NCI-H2081 treated with DMSO at 0.1 percent for 48 hours (cell line): ENCODE measurements at regions not wholly inside any gene's neighbourhood (a gene's known extent, or its start where the extent isn't known, plus 50 kb on each side); places are given as distances from the start of the nearest gene placed in this dataset.
"Not testable (repeated sequence)": the region's sequence is repeated elsewhere in the genome, so short reads cannot be mapped to it uniquely, and the experiment has no call there.

Experiments used
- DNase-seq: peaks from one replicate; lab custom pipeline; 2025; lab: John Stamatoyannopoulos, UW

DNA sequence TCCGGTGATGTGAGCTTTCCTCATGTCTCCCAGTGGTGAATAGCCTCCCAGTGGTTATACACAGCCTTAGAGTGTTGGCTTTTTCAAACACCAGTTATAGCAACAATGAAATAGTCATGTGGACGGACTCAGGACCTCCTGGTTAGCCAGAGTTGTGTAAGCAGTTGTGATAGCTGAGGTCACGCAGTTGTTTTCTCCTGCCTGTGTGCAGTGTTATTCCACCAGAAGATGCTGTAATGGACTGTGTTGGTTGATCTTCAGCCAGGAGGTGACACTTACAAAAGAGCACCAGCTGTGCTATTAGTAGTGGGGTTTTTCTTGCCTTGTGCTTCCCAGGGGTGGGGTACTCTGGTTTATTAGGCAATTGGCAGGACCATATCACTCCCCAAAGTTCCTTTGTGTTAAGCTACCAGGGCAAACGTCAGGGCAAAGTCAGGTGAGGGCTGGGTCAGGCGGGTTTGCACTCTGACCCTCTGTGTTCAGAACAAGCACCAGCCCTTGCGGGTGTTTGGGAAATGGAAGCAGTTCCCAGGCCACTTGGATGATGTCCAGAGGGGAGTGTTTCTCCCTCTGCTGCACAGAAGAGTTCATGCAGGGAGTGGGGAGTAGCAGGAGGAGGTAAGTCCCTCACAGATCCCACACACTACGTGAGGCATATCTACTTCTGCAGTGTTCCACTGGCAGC is 252.6 kb downstream of the TMEM47 start:
- no peak for DNase-seq

DNA sequence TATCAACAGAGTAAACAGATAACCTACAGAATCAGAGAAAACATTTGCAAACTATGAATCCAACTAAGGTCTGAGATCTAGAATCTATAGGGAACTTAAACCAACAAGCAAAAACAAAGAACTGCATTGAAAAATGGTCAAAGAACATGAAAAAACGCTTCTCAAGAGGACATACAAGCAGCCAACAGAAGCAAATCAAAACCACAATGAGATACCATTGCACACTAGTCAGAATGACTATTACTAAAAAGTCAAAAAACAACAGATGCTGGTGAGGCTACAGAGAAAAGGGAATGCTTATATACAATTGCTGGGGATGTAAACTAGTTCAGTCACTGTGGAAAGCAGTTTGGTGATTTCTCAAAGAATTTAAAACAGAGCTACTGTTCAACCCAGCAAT is 255.7 kb downstream of the TMEM47 start:
- no peak for DNase-seq

GRCh38 chrX:34382416-34382815 is 250.3 kb upstream of the FAM47A start:
- no peak for DNase-seq

DNA sequence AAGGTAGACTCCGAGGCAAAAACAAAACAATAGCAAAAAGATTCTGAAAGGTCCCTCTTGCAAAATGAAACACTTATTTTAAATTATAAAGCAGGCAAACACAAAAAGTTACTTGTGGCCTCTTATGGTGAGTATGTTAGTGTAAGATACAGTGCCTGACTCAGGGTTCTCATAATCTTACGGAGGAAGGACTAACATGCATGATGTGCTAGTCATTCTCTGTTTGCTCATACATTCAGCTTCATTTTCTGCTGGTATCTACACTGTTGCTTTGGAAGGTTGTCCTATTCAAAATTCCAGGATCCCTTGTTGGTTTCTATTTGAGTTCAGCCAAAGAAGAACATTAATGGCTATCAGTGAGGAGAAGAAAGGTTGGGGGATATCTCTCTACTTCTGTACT is 249.1 kb upstream of the FAM47A start:
- DNase-seq = no peak

- DNase-seq = no peak
Observed at GRCh38 chrX:34379891-34380290, 247.8 kb upstream of the FAM47A start.

- no peak for DNase-seq
Observed at GRCh38 chrX:34377645-34378044, 245.5 kb upstream of the FAM47A start.

DNA sequence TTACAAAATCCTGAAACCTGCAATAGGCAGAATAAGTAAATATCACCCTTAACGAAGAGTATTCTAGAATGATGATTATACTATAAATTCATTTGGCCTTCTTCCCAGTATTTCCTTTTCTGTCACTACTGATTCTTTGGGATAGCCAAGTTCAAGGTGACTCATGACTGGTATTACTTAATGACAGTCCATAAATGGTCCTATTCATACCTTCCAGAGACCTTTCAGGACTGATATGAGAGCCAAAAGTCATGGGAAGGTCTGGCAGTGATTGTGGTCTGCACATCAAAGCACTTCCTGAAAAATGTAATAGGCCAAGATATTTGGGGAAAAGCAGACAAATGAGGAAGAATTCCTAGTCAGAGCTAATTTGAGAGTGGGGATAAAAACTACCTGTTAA is 239.6 kb upstream of the FAM47A start:
- no peak for DNase-seq

GRCh38 chrX:34365471-34365870 is 233.4 kb upstream of the FAM47A start:
- DNase-seq = no peak

- DNase-seq = no peak
Observed at GRCh38 chrX:34350561-34351335, 218.6 kb upstream of the FAM47A start.

- no peak for DNase-seq
Observed at GRCh38 chrX:34343001-34343400, 210.9 kb upstream of the FAM47A start.

GRCh38 chrX:34341814-34342213 is 209.7 kb upstream of the FAM47A start:
- DNase-seq = no peak

DNA sequence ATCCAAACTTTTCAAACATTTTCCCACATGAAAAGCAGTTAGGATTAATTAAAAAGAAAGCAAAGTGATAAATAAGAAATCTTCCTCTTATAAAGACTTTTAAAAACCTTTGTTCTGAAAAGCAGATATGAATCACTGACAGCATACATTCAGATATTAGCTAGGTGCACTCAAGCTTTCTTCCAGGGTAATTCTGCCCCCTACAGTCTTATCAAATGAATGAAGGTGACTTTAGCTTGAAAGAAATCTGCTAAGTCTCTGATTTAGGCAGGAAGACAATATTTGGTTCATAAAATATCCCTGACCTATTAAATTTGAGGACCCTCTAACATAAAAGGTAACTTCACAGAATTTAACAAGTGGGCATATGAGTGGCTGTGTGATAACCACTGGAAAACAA is 209.1 kb upstream of the FAM47A start:
- no peak for DNase-seq

DNA sequence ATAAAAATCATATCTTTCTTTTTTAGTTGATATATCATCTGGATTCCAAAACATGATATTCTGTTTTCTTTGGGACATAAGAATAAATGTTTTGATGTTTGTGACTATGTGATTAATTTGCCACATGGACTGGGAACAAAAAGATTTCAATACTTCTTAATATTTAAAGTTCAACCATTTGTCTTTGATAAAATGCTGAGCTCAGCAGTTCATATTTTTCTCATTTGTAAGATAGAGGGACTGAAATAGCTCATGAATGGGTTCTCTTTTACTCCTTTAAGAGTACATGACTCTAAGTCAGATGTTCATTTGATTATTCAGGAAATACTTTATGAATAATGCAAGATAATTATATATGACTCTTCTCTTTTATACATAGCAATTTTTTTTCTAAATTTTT is 205.9 kb upstream of the FAM47A start:
- DNase-seq = no peak

DNA sequence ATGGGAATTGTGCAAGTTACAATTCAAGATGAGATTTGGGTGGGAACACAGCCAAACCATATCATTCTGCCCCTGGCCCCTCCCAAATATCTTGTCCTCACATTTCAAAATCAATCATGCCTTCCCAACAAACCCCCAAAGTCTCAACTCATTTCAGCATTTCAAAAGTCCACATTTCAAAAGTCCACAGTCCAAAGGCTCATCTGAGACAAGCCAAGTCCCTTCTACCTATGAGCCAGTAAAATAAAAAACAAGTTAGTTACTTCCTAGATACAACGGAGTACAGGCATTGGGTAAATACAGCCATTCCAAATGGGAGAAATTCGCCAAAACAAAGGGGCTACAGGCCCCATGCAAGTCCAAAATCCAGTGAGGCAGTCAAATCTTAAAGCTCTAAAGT is 203.3 kb upstream of the FAM47A start:
- not testable (repeated sequence) for DNase-seq

GRCh38 chrX:34332334-34332733 is 200.2 kb upstream of the FAM47A start:
- DNase-seq = no peak

- no peak for DNase-seq
Observed at GRCh38 chrX:34325460-34325859, 193.3 kb upstream of the FAM47A start.

DNA sequence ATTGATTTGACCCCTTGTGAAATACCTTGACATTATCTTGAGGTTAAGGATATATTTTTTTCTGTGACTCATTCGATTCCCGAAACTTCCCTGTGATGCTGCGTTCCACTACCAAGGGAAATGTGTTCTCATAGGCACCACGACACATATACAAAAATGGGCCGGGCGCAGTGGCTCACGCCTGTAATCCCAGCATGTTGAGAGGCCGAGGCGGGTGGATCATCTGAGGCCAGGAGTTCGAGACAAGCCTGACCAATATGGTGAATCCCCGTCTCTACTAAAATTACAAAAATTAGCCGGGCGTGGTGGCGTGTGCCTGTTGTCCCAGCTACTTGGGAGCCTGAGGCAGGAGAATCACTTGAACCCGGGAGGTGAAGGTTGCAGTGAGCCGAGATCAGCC is 188.3 kb upstream of the FAM47A start:
- DNase-seq = not testable (repeated sequence)

GRCh38 chrX:34300871-34301270 is 168.8 kb upstream of the FAM47A start:
- DNase-seq = no peak

GRCh38 chrX:34299451-34299967 is 167.4 kb upstream of the FAM47A start:
- DNase-seq = no peak

DNA sequence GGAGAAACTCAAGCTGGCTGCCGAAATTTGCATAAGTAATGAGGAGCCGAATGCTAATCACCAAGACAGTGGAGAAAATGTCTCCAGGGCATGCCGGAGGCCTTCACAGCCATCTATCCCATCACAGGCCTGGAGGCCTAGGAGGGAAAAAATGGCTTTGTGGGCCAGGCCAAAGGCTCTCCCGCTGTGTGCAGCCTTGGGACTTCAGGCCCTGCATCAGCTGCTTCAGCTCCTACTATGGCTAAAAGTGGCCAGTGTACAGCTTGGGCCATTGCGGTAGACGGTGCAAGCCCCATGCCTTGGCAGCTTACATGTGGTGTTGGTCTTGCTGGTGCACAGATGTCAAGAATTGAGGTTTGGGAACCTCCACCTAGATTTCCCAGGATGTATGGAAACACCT is 162.6 kb upstream of the FAM47A start:
- DNase-seq = no peak

- no peak for DNase-seq
Observed at GRCh38 chrX:34288782-34289181, 156.7 kb upstream of the FAM47A start.

GRCh38 chrX:34279866-34280560 is 147.9 kb upstream of the FAM47A start:
- no peak for DNase-seq

DNA sequence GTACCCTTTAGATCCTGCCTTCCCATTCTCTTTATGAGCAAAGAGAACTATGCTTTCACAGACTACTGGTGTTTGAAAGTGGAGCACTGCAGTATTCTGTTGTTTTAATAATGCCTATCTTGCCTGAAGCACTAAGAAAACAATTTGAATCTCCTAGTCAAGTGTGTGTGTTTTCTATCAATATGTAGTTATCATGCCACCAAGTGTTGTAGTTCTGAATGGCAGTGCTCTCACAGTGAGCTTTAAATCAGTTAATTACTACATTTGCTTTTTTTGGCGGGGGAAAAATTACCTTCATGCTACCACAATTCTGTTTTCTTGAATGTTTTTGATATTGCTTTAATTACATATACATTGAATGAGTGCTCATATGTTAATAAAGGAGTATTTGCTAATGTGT is 143.6 kb upstream of the FAM47A start:
- DNase-seq = peak; percentile 10
